ENCODE measurements at regions not wholly inside any gene's neighbourhood (a gene's known extent, or its start where the extent isn't known, plus 50 kb on each side); places are given as distances from the start of the nearest gene placed in this dataset.

- Mint-ChIP-seq H3K4me1 (ENCODE audit: unreplicated experiment) (peaks cover 8% of the 10 kb centered on the region), H3K36me3 (ENCODE audit: low read depth, unreplicated experiment) (no peaks in the 10 kb centered on the region), H3K27me3 (ENCODE audit: unreplicated experiment) (no peaks in the 10 kb centered on the region), H3K4me3 (ENCODE audit: unreplicated experiment) (no peak overlapping the region), H3K9me3 (ENCODE audit: unreplicated experiment) (no peaks in the 10 kb centered on the region), H3K27ac (ENCODE audit: unreplicated experiment) (no peak overlapping the region)
- DNase-seq (ENCODE audit: low spot score), result no peak
- TF ChIP-seq CTCF (IDR thresholded peaks at IDR 0.05; ENCODE audit: unreplicated experiment), result no peak
Measured at GRCh38 chr2:144241801-144242200, 278.1 kb downstream of the ZEB2 start.

- Mint-ChIP-seq H3K27ac (ENCODE audit: unreplicated experiment) (no peak overlapping the region), H3K4me1 (ENCODE audit: unreplicated experiment) (peaks cover 5% of the 10 kb centered on the region), H3K27me3 (ENCODE audit: unreplicated experiment) (no peaks in the 10 kb centered on the region), H3K36me3 (ENCODE audit: low read depth, unreplicated experiment) (no peaks in the 10 kb centered on the region), H3K4me3 (ENCODE audit: unreplicated experiment) (no peak overlapping the region), H3K9me3 (ENCODE audit: unreplicated experiment) (no peaks in the 10 kb centered on the region)
- no peak for TF ChIP-seq CTCF (IDR thresholded peaks at IDR 0.05; ENCODE audit: unreplicated experiment)
- DNase-seq (ENCODE audit: low spot score), result no peak
Measured at GRCh38 chr2:144240656-144241339, 279.1 kb downstream of the ZEB2 start.

- Mint-ChIP-seq H3K27ac (ENCODE audit: unreplicated experiment) (no peak overlapping the region), H3K4me1 (ENCODE audit: unreplicated experiment) (peaks cover 5% of the 10 kb centered on the region), H3K27me3 (ENCODE audit: unreplicated experiment) (no peaks in the 10 kb centered on the region), H3K36me3 (ENCODE audit: low read depth, unreplicated experiment) (no peaks in the 10 kb centered on the region), H3K9me3 (ENCODE audit: unreplicated experiment) (no peaks in the 10 kb centered on the region), H3K4me3 (ENCODE audit: unreplicated experiment) (no peak overlapping the region)
- TF ChIP-seq CTCF (IDR thresholded peaks at IDR 0.05; ENCODE audit: unreplicated experiment), result no peak
- no peak for DNase-seq (ENCODE audit: low spot score)
Measured at GRCh38 chr2:144239726-144240125, 280.2 kb downstream of the ZEB2 start.

GRCh38 chr2:144239306-144239705 lies 280.6 kb downstream of the ZEB2 start:
- H3K4me1 Mint-ChIP-seq (ENCODE audit: unreplicated experiment), result peaks cover 9% of the 10 kb centered on the region
- no peaks in the 10 kb centered on the region for H3K9me3 Mint-ChIP-seq (ENCODE audit: unreplicated experiment)
- no peak overlapping the region for H3K27ac Mint-ChIP-seq (ENCODE audit: unreplicated experiment)
- H3K4me3 Mint-ChIP-seq (ENCODE audit: unreplicated experiment), result no peak overlapping the region
- no peaks in the 10 kb centered on the region for H3K36me3 Mint-ChIP-seq (ENCODE audit: low read depth, unreplicated experiment)
- no peak for DNase-seq (ENCODE audit: low spot score)
- TF ChIP-seq CTCF (IDR thresholded peaks at IDR 0.05; ENCODE audit: unreplicated experiment), result no peak
- no peaks in the 10 kb centered on the region for H3K27me3 Mint-ChIP-seq (ENCODE audit: unreplicated experiment)

- no peaks in the 10 kb centered on the region for H3K36me3 Mint-ChIP-seq (ENCODE audit: low read depth, unreplicated experiment)
- H3K4me3 Mint-ChIP-seq (ENCODE audit: unreplicated experiment), result no peak overlapping the region
- H3K27ac Mint-ChIP-seq (ENCODE audit: unreplicated experiment), result no peak overlapping the region
- no peak for TF ChIP-seq CTCF (IDR thresholded peaks at IDR 0.05; ENCODE audit: unreplicated experiment)
- DNase-seq (ENCODE audit: low spot score), result no peak
- peaks cover 15% of the 10 kb centered on the region for H3K4me1 Mint-ChIP-seq (ENCODE audit: unreplicated experiment)
- no peaks in the 10 kb centered on the region for H3K9me3 Mint-ChIP-seq (ENCODE audit: unreplicated experiment)
- no peaks in the 10 kb centered on the region for H3K27me3 Mint-ChIP-seq (ENCODE audit: unreplicated experiment)
Measured at GRCh38 chr2:144237830-144238627, 281.9 kb downstream of the ZEB2 start.
